ENCODE measurements at regions not wholly inside any gene's neighbourhood (a gene's known extent, or its start where the extent isn't known, plus 50 kb on each side); places are given as distances from the start of the nearest gene placed in this dataset.
A peak's percentile ranks its signal among the peaks of the same experiment; 100 is the strongest.

DNA sequence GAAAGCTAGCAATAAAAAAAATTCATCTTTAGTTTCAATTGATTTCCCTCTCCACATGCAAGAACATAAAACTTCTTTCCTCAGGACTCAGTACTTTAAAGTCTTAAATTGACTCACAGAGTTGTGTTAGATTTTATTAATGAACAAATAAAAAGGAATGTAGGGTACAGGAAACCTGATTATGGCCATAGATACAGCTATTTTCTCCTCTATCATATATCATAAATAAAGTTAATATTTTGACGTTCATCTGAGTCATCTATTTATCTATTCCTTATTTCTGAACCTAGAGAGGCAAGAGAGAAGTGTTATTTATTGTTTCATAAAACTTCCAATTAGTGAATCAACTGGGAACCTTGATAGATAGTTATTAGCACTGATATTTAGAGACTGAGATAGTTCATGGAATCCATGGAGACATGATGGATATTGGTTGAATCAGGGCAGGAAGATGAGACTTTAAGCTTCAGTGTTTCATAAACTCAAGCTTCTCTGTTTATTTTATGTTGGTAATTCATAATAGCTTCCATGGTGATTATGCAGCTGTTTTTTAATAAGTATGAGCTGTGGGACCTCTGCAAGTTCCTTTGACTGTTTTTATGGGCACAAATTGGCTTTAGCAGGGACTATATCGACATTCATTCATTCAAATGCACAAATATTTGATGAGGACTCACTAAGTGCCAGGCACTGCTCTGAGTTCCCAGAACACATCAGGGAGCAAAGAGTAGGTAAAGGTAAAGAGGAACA lies 143.5 kb upstream of the TGFBR2 start:
- no CpG with 5 or more reads among the region's 2 CpGs for WGBS
- H3K4me2 ChIP-seq (ENCODE audit: low read length, poor library complexity, severe bottlenecking): no peak overlapping the region
- H2AK5ac ChIP-seq (ENCODE audit: low read length, severe bottlenecking): no peak overlapping the region
- no peaks in the 10 kb centered on the region for H3K27me3 ChIP-seq (ENCODE audit: control insufficient read depth in 1 of 2, insufficient read depth in 1 of 2, low read length in 2 of 2)
- H3K4me3 ChIP-seq (ENCODE audit: insufficient read depth in 1 of 2, low read depth in 1 of 2, low read length in 2 of 2): no peak overlapping the region
- H4K91ac ChIP-seq (ENCODE audit: low read length): no peak overlapping the region
- H3K4me1 ChIP-seq (ENCODE audit: control insufficient read depth, insufficient read depth, low read depth, low read length): no peaks in the 10 kb centered on the region
- no peak overlapping the region for H3K27ac ChIP-seq (ENCODE audit: low read length, poor library complexity, severe bottlenecking)
- no peak overlapping the region for H2AFZ ChIP-seq (ENCODE audit: low read depth, low read length)
- no peaks in the 10 kb centered on the region for H3K36me3 ChIP-seq (ENCODE audit: control insufficient read depth in 1 of 2, insufficient read depth in 2 of 2, low read depth in 1 of 2, low read length in 2 of 2)
- no peak overlapping the region for H3K14ac ChIP-seq (ENCODE audit: low read length in 2 of 2)
- H2BK15ac ChIP-seq (ENCODE audit: low read depth, poor library complexity, severe bottlenecking): no peak overlapping the region
- H3K9ac ChIP-seq (ENCODE audit: low read length): no peak overlapping the region
- no peak overlapping the region for H4K8ac ChIP-seq (ENCODE audit: low read length)
- no peak overlapping the region for H3K4ac ChIP-seq (ENCODE audit: low read depth in 1 of 2, low read length in 2 of 2)
- H3K23ac ChIP-seq (ENCODE audit: low read length in 2 of 2): no peak overlapping the region
- H3K18ac ChIP-seq (ENCODE audit: low read depth in 1 of 2, low read length in 2 of 2): no peak overlapping the region
- H2BK5ac ChIP-seq (ENCODE audit: low read depth, low read length, poor library complexity, severe bottlenecking): no peak overlapping the region
- no peak for DNase-seq
- no peak overlapping the region for H2BK12ac ChIP-seq (ENCODE audit: low read length in 2 of 2)
- H3K9me3 ChIP-seq (ENCODE audit: control insufficient read depth, low read length): peaks cover 16% of the 10 kb centered on the region
- no peak overlapping the region for H2BK120ac ChIP-seq (ENCODE audit: low read depth, low read length)
- no peaks in the 10 kb centered on the region for H3K79me1 ChIP-seq (replicated peaks; ENCODE audit: low read length, poor library complexity, severe bottlenecking)

DNA sequence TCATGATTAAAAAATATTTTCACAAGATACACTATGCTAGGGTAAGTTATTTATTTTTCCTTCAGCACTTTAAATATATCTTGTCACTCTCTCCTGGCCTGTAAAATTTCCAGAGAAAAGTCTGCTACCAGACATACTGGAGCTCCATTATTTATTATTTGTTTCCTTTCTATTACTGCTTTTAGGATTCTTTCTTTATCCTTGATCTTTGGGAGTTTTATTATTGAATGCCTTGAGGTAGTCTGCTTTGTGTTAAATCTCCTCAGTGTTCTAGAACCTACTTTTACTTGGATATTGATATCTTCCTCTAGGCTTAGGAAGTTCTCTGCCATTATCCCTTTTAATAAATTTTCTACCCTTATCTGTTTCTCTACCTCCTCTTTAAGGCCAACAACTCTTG lies 142.0 kb upstream of the TGFBR2 start:
- Histone ChIP-seq H2BK15ac (ENCODE audit: low read depth, poor library complexity, severe bottlenecking) (no peak overlapping the region), H3K23ac (ENCODE audit: low read length in 2 of 2) (no peak overlapping the region), H3K27me3 (ENCODE audit: control insufficient read depth in 1 of 2, insufficient read depth in 1 of 2, low read length in 2 of 2) (no peaks in the 10 kb centered on the region), H3K4ac (ENCODE audit: low read depth in 1 of 2, low read length in 2 of 2) (no peak overlapping the region), H3K14ac (ENCODE audit: low read length in 2 of 2) (no peak overlapping the region), H3K4me3 (ENCODE audit: insufficient read depth in 1 of 2, low read depth in 1 of 2, low read length in 2 of 2) (no peak overlapping the region), H4K8ac (ENCODE audit: low read length) (no peak overlapping the region), H3K9ac (ENCODE audit: low read length) (no peak overlapping the region), H2BK120ac (ENCODE audit: low read depth, low read length) (no peak overlapping the region), H2BK5ac (ENCODE audit: low read depth, low read length, poor library complexity, severe bottlenecking) (no peak overlapping the region), H3K36me3 (ENCODE audit: control insufficient read depth in 1 of 2, insufficient read depth in 2 of 2, low read depth in 1 of 2, low read length in 2 of 2) (no peaks in the 10 kb centered on the region), H3K9me3 (ENCODE audit: control insufficient read depth, low read length) (peaks cover 7% of the 10 kb centered on the region), H3K4me2 (ENCODE audit: low read length, poor library complexity, severe bottlenecking) (no peak overlapping the region), H3K4me1 (ENCODE audit: control insufficient read depth, insufficient read depth, low read depth, low read length) (no peaks in the 10 kb centered on the region), H2BK12ac (ENCODE audit: low read length in 2 of 2) (no peak overlapping the region), H3K18ac (ENCODE audit: low read depth in 1 of 2, low read length in 2 of 2) (no peak overlapping the region), H4K91ac (ENCODE audit: low read length) (no peak overlapping the region), H2AFZ (ENCODE audit: low read depth, low read length) (no peak overlapping the region), H3K79me1 (replicated peaks; ENCODE audit: low read length, poor library complexity, severe bottlenecking) (no peaks in the 10 kb centered on the region), H3K27ac (ENCODE audit: low read length, poor library complexity, severe bottlenecking) (no peak overlapping the region), H2AK5ac (ENCODE audit: low read length, severe bottlenecking) (no peak overlapping the region)
- no peak for DNase-seq

DNA sequence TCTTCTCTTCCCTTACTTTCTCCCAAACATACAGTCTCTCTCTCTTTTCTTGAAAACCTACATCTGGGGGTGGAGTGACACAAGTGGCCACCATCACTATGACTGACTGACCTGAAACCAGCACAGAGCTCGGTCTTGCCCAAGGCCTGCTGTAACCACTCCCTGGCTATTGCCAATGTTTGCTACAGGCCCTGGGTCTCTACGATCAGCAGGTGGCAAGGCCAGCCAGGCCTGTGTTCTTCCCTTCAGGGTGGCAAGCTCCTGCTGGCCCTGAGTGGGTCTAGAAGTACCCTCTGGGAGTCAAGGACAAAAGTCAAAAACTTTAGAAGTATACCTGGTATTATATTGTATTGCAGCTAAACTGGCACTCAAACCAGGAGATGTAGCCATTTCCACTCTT lies 140.9 kb upstream of the TGFBR2 start:
- H3K4me3 ChIP-seq (ENCODE audit: insufficient read depth in 1 of 2, low read depth in 1 of 2, low read length in 2 of 2): no peak overlapping the region

DNA sequence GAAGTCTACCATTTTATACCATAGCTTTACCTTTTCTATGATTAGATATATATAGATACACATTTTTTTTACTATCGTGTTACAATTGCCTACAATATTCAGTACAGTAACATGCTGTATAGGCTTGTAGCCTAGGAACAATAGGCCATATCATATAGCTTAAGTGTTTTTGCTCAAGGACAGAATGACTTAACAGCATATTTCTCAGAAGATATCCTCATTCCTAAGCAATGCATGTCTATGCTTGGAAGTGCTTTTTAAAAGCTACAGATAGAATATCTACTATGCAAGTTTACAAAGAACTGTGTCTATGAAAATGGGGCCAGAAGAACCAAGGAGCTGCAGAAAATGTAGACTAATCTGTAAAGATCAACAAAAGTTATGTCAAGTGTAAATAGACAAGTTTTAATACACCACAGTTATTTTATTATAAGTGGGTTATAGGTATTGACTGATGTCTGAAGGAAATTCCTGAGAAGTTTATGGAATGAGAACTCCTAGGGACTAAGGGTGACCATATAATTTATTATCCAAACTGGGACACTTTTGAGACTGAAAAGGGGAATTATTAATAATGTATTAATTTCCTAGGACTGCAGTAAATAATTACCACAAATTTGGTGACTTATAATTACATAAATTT lies 138.7 kb upstream of the TGFBR2 start:
- Histone ChIP-seq H4K91ac (ENCODE audit: low read length) (no peak overlapping the region), H3K36me3 (ENCODE audit: control insufficient read depth in 1 of 2, insufficient read depth in 2 of 2, low read depth in 1 of 2, low read length in 2 of 2) (no peaks in the 10 kb centered on the region), H3K4ac (ENCODE audit: low read depth in 1 of 2, low read length in 2 of 2) (no peak overlapping the region), H3K9ac (ENCODE audit: low read length) (no peak overlapping the region), H4K8ac (ENCODE audit: low read length) (no peak overlapping the region), H3K79me1 (replicated peaks; ENCODE audit: low read length, poor library complexity, severe bottlenecking) (no peaks in the 10 kb centered on the region), H2AFZ (ENCODE audit: low read depth, low read length) (no peak overlapping the region), H3K4me1 (ENCODE audit: control insufficient read depth, insufficient read depth, low read depth, low read length) (no peaks in the 10 kb centered on the region), H3K4me3 (ENCODE audit: insufficient read depth in 1 of 2, low read depth in 1 of 2, low read length in 2 of 2) (no peak overlapping the region), H2BK15ac (ENCODE audit: low read depth, poor library complexity, severe bottlenecking) (no peak overlapping the region), H3K4me2 (ENCODE audit: low read length, poor library complexity, severe bottlenecking) (no peak overlapping the region), H2BK120ac (ENCODE audit: low read depth, low read length) (no peak overlapping the region), H3K14ac (ENCODE audit: low read length in 2 of 2) (no peak overlapping the region), H3K27me3 (ENCODE audit: control insufficient read depth in 1 of 2, insufficient read depth in 1 of 2, low read length in 2 of 2) (no peaks in the 10 kb centered on the region), H3K18ac (ENCODE audit: low read depth in 1 of 2, low read length in 2 of 2) (no peak overlapping the region), H3K23ac (ENCODE audit: low read length in 2 of 2) (no peak overlapping the region), H3K27ac (ENCODE audit: low read length, poor library complexity, severe bottlenecking) (no peak overlapping the region), H2BK5ac (ENCODE audit: low read depth, low read length, poor library complexity, severe bottlenecking) (no peak overlapping the region), H2BK12ac (ENCODE audit: low read length in 2 of 2) (no peak overlapping the region), H2AK5ac (ENCODE audit: low read length, severe bottlenecking) (no peak overlapping the region), H3K9me3 (ENCODE audit: control insufficient read depth, low read length) (no peaks in the 10 kb centered on the region)
- DNase-seq: peak; percentile 30
- no CpG with 5 or more reads among the region's 1 CpG for WGBS

More for the DNA sequence above, 140.9 kb upstream of the TGFBR2 start:
- WGBS: 97% methylated on average over 2 of the region's 2 CpGs
- no peak overlapping the region for H3K4me2 ChIP-seq (ENCODE audit: low read length, poor library complexity, severe bottlenecking)
- H3K18ac ChIP-seq (ENCODE audit: low read depth in 1 of 2, low read length in 2 of 2): peak overlapping the region in 1 of 2 experiments; percentile 79
- DNase-seq: no peak
- peak overlapping the region in 1 of 2 experiments; percentile 78 for H2BK12ac ChIP-seq (ENCODE audit: low read length in 2 of 2)
- no peaks in the 10 kb centered on the region for H3K9me3 ChIP-seq (ENCODE audit: control insufficient read depth, low read length)
- H4K8ac ChIP-seq (ENCODE audit: low read length): peak overlapping the region; percentile 57
- H3K27me3 ChIP-seq (ENCODE audit: control insufficient read depth in 1 of 2, insufficient read depth in 1 of 2, low read length in 2 of 2): no peaks in the 10 kb centered on the region
- no peak overlapping the region for H3K4ac ChIP-seq (ENCODE audit: low read depth in 1 of 2, low read length in 2 of 2)
- H3K27ac ChIP-seq (ENCODE audit: low read length, poor library complexity, severe bottlenecking): no peak overlapping the region
- no peak overlapping the region for H3K14ac ChIP-seq (ENCODE audit: low read length in 2 of 2)
- H4K91ac ChIP-seq (ENCODE audit: low read length): peak overlapping the region; percentile 53
- H3K23ac ChIP-seq (ENCODE audit: low read length in 2 of 2): no peak overlapping the region
- H2BK15ac ChIP-seq (ENCODE audit: low read depth, poor library complexity, severe bottlenecking): no peak overlapping the region
- peak overlapping the region; percentile 67 for H2BK120ac ChIP-seq (ENCODE audit: low read depth, low read length)
- no peaks in the 10 kb centered on the region for H3K36me3 ChIP-seq (ENCODE audit: control insufficient read depth in 1 of 2, insufficient read depth in 2 of 2, low read depth in 1 of 2, low read length in 2 of 2)
- H2BK5ac ChIP-seq (ENCODE audit: low read depth, low read length, poor library complexity, severe bottlenecking): no peak overlapping the region
- no peak overlapping the region for H3K9ac ChIP-seq (ENCODE audit: low read length)
- no peak overlapping the region for H2AK5ac ChIP-seq (ENCODE audit: low read length, severe bottlenecking)
- H3K79me1 ChIP-seq (replicated peaks; ENCODE audit: low read length, poor library complexity, severe bottlenecking): no peaks in the 10 kb centered on the region
- H2AFZ ChIP-seq (ENCODE audit: low read depth, low read length): no peak overlapping the region
- H3K4me1 ChIP-seq (ENCODE audit: control insufficient read depth, insufficient read depth, low read depth, low read length): no peaks in the 10 kb centered on the region
